Erythroblast (primary cell): ENCODE measurements at regions not wholly inside any gene's neighbourhood (a gene's known extent, or its start where the extent isn't known, plus 50 kb on each side); places are given as distances from the start of the nearest gene placed in this dataset.

Source experiments
- GATA1 ChIP-seq: IDR thresholded peaks from 2 replicates; pipeline ENCODE4 v1.6.1; 2011; ENCODE audit warnings: low read depth, mild to moderate bottlenecking, control low read depth, low read length, moderate library complexity
- POLR2A ChIP-seq: IDR thresholded peaks from 2 replicates; pipeline ENCODE4 v1.6.1; 2011; ENCODE audit warnings: mild to moderate bottlenecking, low read length

DNA sequence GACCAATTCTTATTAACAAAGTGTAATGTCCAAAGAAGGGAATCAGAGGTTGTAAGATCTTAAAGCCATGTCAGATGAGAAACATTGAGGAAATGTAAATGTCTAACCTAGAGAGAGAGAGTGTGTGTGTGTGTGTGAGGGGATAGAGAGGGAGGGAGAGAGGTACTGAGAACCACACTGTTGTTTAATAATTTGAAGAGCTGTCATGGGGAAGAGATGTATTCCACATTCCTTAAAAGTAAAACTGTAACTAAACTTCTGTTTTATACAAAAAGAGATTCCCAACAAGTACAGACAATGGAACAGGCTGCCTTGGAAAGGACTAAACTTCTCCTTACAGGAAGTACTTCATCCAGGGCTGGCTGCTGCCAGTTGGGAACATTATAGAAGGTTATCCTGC, 68.9 kb upstream of the BOC start:
- TF ChIP-seq POLR2A (no peak), GATA1 (no peak)
